GM23338 (cell line): ENCODE measurements at regions not wholly inside any gene's neighbourhood (a gene's known extent, or its start where the extent isn't known, plus 50 kb on each side); places are given as distances from the start of the nearest gene placed in this dataset.

Experiments used
- CREB1 ChIP-seq: fragments of 250-450 bp; sonication (Bioruptor Pico); IDR thresholded peaks from 2 replicates; pipeline ENCODE4 v1.5.0; 2020; ENCODE audit warnings: low read depth, mild to moderate bottlenecking, moderate library complexity
- ETS1 ChIP-seq: IDR thresholded peaks from 2 replicates; pipeline ENCODE4 v1.6.1; 2016; ENCODE audit warnings: antibody characterized with exemption
- EZH2 ChIP-seq: fragments of 200-600 bp; sonication (generic); IDR thresholded peaks from one replicate; pipeline ENCODE4 v1.8.0; 2017; ENCODE audit warnings: antibody characterized with exemption, mild to moderate bottlenecking, low read depth; ENCODE audit not compliant: unreplicated experiment
- EZH2phosphoT487 ChIP-seq: fragments of 200-600 bp; sonication (generic); IDR thresholded peaks from one replicate; pipeline ENCODE4 v1.8.1; 2018; ENCODE audit warnings: antibody characterized with exemption; ENCODE audit not compliant: unreplicated experiment
- JUNB ChIP-seq: IDR thresholded peaks from one replicate; pipeline ENCODE4 v1.6.1; 2016; ENCODE audit warnings: antibody characterized with exemption; ENCODE audit not compliant: unreplicated experiment
- POLR2AphosphoS5 ChIP-seq: IDR thresholded peaks from 2 replicates; pipeline ENCODE4 v1.6.1; 2016; ENCODE audit warnings: antibody characterized with exemption, low read depth
- TF ChIP-seq, protein P1 (sequence below), 2 experiments: fragments of 200-600 bp in 1 of 2; sonication (generic) in 1 of 2; conservative IDR thresholded peaks; 2 replicates each; pipeline versions ENCODE4 v1.5.1 to v1.6.1; 2016 to 2017; ENCODE audit warnings: antibody characterized with exemption in 2 of 2, low read depth in 2 of 2, mild to moderate bottlenecking in 2 of 2, moderate library complexity in 1 of 2

DNA sequence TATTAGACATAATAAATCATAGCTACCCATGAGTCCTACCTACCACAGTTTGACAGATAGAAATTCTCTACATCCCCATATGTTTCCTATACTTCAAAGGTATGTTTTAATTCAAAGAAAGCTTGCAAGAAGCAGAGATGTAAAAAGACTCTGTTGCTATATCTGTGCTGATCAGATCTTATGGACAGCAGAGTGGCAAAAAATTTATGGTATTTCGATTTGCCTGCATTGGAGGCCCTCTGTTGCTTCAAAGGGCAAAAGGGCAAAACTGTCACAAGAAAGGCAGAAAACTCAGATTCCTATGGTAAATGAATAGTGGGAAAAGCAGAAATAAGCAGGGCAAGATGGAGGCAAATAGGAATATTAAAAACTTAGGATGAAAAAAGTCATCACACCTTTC is 447.8 kb upstream of the SPHKAP start:
- TF ChIP-seq, protein P1, sequence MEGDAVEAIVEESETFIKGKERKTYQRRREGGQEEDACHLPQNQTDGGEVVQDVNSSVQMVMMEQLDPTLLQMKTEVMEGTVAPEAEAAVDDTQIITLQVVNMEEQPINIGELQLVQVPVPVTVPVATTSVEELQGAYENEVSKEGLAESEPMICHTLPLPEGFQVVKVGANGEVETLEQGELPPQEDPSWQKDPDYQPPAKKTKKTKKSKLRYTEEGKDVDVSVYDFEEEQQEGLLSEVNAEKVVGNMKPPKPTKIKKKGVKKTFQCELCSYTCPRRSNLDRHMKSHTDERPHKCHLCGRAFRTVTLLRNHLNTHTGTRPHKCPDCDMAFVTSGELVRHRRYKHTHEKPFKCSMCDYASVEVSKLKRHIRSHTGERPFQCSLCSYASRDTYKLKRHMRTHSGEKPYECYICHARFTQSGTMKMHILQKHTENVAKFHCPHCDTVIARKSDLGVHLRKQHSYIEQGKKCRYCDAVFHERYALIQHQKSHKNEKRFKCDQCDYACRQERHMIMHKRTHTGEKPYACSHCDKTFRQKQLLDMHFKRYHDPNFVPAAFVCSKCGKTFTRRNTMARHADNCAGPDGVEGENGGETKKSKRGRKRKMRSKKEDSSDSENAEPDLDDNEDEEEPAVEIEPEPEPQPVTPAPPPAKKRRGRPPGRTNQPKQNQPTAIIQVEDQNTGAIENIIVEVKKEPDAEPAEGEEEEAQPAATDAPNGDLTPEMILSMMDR (conservative IDR thresholded peaks at IDR 0.05; ENCODE audit: low read depth in 2 of 2) = no peak
- TF ChIP-seq EZH2 (no peak), JUNB (no peak), POLR2AphosphoS5 (no peak), ETS1 (no peak), EZH2phosphoT487 (no peak), CREB1 (no peak)
